22Rv1 (cell line): ENCODE measurements at regions not wholly inside any gene's neighbourhood (a gene's known extent, or its start where the extent isn't known, plus 50 kb on each side); places are given as distances from the start of the nearest gene placed in this dataset.

Experiments
- CTCF ChIP-seq: fragments of 450-650 bp; IDR thresholded peaks from 2 replicates; pipeline ENCODE4 v1.5.1; 2017; ENCODE audit warnings: mild to moderate bottlenecking
- ZFX ChIP-seq: fragments of 450-650 bp; IDR thresholded peaks from 2 replicates; pipeline ENCODE4 v1.6.1; 2017; ENCODE audit warnings: antibody characterized with exemption, borderline replicate concordance

- TF ChIP-seq CTCF: no peak
- TF ChIP-seq ZFX: no peak
Observed at GRCh38 chr1:42004322-42004721, 85.6 kb upstream of the HIVEP3 start.
